Lower lobe of right lung (tissue), 2 donors: ENCODE measurements at regions not wholly inside any gene's neighbourhood (a gene's known extent, or its start where the extent isn't known, plus 50 kb on each side); places are given as distances from the start of the nearest gene placed in this dataset.

Source experiments
- ATAC-seq, 2 donors: fragments of 200-7000 bp; cut with Tn5 transposase; one replicate each; pipeline ENCODE4 v1.9.1; 2020 to 2022; ENCODE audit warnings: mild to moderate bottlenecking in 2 of 2, moderate library complexity in 2 of 2
- DNase-seq: peaks from one replicate; pipeline ENCODE4 v3.0.0-alpha.2; 2020
- H3K27ac ChIP-seq: fragments of 200-600 bp; one replicate; pipeline ENCODE4 v1.8.0; 2022
- H3K27me3 ChIP-seq: fragments of 200-600 bp; one replicate; pipeline ENCODE4 v1.8.0; 2022; ENCODE audit warnings: low read depth
- H3K36me3 ChIP-seq: fragments of 200-600 bp; one replicate; pipeline ENCODE4 v1.8.0; 2022; ENCODE audit warnings: mild to moderate bottlenecking
- H3K4me1 ChIP-seq: fragments of 200-600 bp; one replicate; pipeline ENCODE4 v1.8.0; 2022
- H3K4me3 ChIP-seq: fragments of 200-600 bp; one replicate; pipeline ENCODE4 v1.8.0; 2022; ENCODE audit warnings: mild to moderate bottlenecking
- H3K9me3 ChIP-seq: fragments of 200-600 bp; one replicate; pipeline ENCODE4 v1.8.0; 2022
- intact Hi-C: fragments of 100-400 bp; cut with DNase I; formaldehyde crosslinking; loops from one replicate; pipeline ENCODE4 v1.11.0; 2022
- TF ChIP-seq, protein P1 (sequence below): fragments of 200-600 bp; IDR thresholded peaks from one replicate; pipeline ENCODE4 v1.8.0; 2022; ENCODE audit warnings: antibody characterized with exemption, mild to moderate bottlenecking
- donor health status: DM: no; HTN: yes; CAD: no; lungs with severe emphysema.

DNA sequence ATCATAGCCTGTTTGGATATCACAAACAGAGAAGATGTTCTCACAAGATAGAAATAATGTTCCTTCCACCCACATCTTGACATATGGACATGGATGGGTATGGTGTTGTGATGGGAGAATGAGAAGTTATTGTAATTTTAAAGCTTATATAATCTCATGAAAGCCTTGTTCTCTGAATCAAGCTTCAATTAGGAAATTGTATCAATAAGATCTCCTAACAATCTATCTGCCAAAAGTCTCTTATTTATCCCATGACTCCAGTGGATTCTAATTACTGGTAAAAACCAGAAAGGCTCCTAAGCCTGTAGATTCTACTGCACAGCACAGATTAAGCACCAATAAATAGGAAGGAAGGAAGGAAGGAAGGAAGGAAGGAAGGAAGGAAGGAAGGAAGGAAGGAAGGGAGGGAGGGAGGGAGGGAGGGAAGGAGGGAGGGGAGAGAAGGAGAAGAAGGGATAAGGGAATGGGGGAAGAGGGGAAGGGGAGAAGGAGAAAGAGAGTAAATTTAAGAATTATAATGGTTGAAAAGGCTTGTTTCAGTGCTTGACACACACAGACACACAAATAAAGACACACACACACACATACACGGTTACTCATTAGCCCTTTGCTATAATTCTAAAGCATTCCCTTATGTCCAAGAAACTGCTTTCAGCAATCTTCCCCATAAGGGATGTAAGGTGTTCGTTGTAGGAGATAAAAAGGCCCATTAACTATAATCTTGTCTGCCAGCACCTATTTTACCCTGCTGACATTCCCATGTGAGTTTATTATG is 258.0 kb upstream of the API5 start:
- H3K9me3 ChIP-seq: no peaks in the 10 kb centered on the region
- no peaks in the 10 kb centered on the region for H3K27me3 ChIP-seq
- H3K36me3 ChIP-seq: no peaks in the 10 kb centered on the region
- TF ChIP-seq, protein P1, sequence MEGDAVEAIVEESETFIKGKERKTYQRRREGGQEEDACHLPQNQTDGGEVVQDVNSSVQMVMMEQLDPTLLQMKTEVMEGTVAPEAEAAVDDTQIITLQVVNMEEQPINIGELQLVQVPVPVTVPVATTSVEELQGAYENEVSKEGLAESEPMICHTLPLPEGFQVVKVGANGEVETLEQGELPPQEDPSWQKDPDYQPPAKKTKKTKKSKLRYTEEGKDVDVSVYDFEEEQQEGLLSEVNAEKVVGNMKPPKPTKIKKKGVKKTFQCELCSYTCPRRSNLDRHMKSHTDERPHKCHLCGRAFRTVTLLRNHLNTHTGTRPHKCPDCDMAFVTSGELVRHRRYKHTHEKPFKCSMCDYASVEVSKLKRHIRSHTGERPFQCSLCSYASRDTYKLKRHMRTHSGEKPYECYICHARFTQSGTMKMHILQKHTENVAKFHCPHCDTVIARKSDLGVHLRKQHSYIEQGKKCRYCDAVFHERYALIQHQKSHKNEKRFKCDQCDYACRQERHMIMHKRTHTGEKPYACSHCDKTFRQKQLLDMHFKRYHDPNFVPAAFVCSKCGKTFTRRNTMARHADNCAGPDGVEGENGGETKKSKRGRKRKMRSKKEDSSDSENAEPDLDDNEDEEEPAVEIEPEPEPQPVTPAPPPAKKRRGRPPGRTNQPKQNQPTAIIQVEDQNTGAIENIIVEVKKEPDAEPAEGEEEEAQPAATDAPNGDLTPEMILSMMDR: no peak
- H3K4me1 ChIP-seq: no peaks in the 10 kb centered on the region
- H3K4me3 ChIP-seq: no peak overlapping the region
- H3K27ac ChIP-seq: no peak overlapping the region
- ATAC-seq (no peak), DNase-seq (no peak)
- intact Hi-C loops: no loop called here

DNA sequence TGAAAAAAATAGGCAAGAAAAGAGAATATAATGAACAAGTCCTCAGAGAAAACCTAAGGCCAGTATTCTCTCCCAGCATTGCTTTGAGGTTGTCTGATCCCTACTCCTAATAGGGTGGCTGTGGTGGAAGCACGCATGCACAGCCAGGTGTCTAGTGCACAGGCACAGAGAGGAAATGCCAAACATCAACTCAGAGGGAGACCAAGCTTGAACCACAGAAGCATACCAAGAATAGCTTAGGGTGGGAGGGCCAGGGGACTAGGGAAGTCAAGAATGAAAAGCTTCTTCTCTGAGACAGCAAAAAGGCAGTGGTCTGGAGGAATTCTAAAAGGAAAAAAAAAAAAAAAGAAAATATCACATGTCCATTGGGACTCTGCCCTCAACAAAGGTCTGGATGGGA is 244.1 kb upstream of the API5 start:
- ATAC-seq: no peak
- intact Hi-C loops: no loop called here

DNA sequence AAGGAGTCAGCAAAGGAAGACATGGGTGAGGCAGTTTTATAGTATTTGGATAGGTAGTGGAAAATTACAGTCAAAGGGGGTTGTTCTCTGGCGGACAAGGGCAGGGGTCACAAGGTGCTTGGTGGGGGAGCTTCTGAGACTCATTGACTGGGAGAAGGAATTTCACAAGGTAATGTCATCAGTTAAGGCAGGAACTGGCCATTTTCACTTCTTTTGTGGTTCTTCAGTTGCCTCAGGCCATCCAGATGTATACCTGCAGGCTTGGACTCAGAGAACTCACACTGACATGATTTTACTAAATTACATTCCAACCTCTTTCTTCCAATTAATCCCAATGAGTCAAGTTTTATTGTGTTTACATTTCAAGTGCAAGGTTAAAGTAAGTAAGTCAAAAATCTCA is 240.5 kb upstream of the API5 start:
- TF ChIP-seq, protein P1: no peak
- intact Hi-C loops: no loop called here
- H3K4me3 ChIP-seq: no peak overlapping the region
- no peaks in the 10 kb centered on the region for H3K36me3 ChIP-seq
- ATAC-seq: no peak
- no peaks in the 10 kb centered on the region for H3K4me1 ChIP-seq
- DNase-seq: no peak
- H3K27me3 ChIP-seq: no peaks in the 10 kb centered on the region
- H3K27ac ChIP-seq: no peak overlapping the region
- H3K9me3 ChIP-seq: no peaks in the 10 kb centered on the region

More for the DNA sequence above, 244.1 kb upstream of the API5 start:
- Histone ChIP-seq H3K27me3 (no peaks in the 10 kb centered on the region), H3K27ac (no peak overlapping the region), H3K4me1 (no peaks in the 10 kb centered on the region), H3K36me3 (no peaks in the 10 kb centered on the region), H3K4me3 (no peak overlapping the region), H3K9me3 (no peaks in the 10 kb centered on the region)
- TF ChIP-seq, protein P1: no peak
- DNase-seq: no peak

DNA sequence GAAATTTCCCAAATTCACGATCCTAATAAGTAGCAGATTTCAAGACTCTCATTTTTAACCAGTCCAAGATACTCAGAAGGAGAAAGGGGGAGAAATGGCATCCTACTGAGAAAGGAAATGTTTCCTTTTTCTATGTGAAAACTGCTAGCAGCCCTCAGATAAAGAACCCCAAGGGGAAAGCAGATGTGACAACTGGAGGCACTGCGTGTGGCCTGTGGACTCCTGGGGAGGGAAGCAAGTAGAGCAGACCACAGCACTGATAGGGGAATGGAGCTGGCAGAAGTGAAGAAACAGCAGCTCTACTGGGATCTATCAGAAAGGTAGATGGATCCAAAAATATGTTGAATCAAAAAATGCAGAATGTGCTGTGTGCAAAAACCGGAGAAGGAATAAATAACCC is 239.7 kb upstream of the API5 start:
- DNase-seq (no peak), ATAC-seq (no peak)
- Histone ChIP-seq H3K27ac (no peak overlapping the region), H3K27me3 (no peaks in the 10 kb centered on the region), H3K4me1 (no peaks in the 10 kb centered on the region), H3K36me3 (no peaks in the 10 kb centered on the region), H3K9me3 (no peaks in the 10 kb centered on the region), H3K4me3 (no peak overlapping the region)
- TF ChIP-seq, protein P1: no peak
- intact Hi-C loops: no loop called here

DNA sequence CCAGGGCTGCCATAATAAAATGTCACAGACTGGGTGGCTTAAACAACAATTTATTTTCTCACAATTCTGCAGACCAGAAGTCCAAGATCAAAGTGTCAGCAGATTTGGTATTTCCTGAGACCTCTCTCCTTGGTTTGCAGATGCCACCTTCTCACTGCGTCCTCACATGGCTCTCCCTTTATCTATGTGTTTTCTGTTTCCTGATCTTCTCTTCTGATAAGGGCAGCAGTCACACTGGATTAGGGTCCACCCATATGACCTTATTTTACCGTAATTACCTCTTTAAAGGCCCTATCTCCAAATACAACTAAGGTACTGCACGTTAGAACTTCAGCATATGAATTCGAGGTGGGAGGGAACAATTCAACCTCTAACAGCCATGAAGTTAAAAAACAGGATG is 238.9 kb upstream of the API5 start:
- H3K36me3 ChIP-seq: no peaks in the 10 kb centered on the region
- no peak for ATAC-seq
- intact Hi-C loops: no loop called here
- no peaks in the 10 kb centered on the region for H3K9me3 ChIP-seq
- H3K27me3 ChIP-seq: no peaks in the 10 kb centered on the region
- DNase-seq: no peak
- no peak overlapping the region for H3K27ac ChIP-seq
- TF ChIP-seq, protein P1: no peak
- no peak overlapping the region for H3K4me3 ChIP-seq
- no peaks in the 10 kb centered on the region for H3K4me1 ChIP-seq
